ENCODE measurements at regions not wholly inside any gene's neighbourhood (a gene's known extent, or its start where the extent isn't known, plus 50 kb on each side); places are given as distances from the start of the nearest gene placed in this dataset.

DNA sequence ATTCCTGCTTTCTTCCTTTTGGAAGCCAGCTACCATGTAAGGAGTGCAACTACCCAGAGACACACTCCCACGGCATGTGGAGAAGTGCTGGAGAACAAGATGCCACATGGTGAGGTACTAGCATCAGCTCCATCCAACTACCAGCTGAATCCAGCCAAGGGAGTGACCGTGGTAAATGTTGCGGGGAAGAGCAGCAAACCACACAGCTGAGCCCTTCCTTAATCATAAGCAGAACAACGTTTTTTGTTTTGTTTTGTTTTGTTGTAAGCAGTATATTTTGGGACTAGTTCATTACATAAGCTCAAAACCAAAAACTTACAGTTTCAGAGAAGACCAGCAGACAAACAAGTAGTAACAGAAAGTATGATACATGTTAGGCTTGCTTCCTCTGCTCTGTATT is 212.6 kb upstream of the ATP10A start:
- no peak for DNase-seq
- no peak overlapping the region for H3K4me3 Mint-ChIP-seq (ENCODE audit: unreplicated experiment)
- H3K9me3 ChIP-seq = 0 out of 2 replicates have a peak, but pooled peaks cover 5% of the 10 kb centered on the region
- POLR2A ChIA-PET = no interaction called here
- intact Hi-C loops (cut with micrococcal nuclease; ENCODE audit: unreplicated experiment) = no loop called here
- CTCF ChIA-PET = interaction anchor here (0.7 kb wide), 1 partner anchor 132 kb away, joined by 3 read pairs; no protein-coding TSS in a partner anchor
- H3K36me3 Mint-ChIP-seq (ENCODE audit: insufficient read depth, unreplicated experiment) = no peaks in the 10 kb centered on the region
- H3K9me3 Mint-ChIP-seq (ENCODE audit: unreplicated experiment) = peaks cover 24% of the 10 kb centered on the region
- H3K4me1 ChIP-seq = no peaks in the 10 kb centered on the region
- BruUV-seq (replicated peaks) = no TSS peak
- peaks cover 1% of the 10 kb centered on the region for H3K27me3 ChIP-seq (replicated peaks; ENCODE audit: control insufficient read depth, insufficient read depth, low read length)
- peaks cover 4% of the 10 kb centered on the region for H3K27me3 Mint-ChIP-seq (ENCODE audit: insufficient read depth, unreplicated experiment)
- TF ChIP-seq, protein P1, sequence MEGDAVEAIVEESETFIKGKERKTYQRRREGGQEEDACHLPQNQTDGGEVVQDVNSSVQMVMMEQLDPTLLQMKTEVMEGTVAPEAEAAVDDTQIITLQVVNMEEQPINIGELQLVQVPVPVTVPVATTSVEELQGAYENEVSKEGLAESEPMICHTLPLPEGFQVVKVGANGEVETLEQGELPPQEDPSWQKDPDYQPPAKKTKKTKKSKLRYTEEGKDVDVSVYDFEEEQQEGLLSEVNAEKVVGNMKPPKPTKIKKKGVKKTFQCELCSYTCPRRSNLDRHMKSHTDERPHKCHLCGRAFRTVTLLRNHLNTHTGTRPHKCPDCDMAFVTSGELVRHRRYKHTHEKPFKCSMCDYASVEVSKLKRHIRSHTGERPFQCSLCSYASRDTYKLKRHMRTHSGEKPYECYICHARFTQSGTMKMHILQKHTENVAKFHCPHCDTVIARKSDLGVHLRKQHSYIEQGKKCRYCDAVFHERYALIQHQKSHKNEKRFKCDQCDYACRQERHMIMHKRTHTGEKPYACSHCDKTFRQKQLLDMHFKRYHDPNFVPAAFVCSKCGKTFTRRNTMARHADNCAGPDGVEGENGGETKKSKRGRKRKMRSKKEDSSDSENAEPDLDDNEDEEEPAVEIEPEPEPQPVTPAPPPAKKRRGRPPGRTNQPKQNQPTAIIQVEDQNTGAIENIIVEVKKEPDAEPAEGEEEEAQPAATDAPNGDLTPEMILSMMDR (IDR thresholded peaks at IDR 0.05; ENCODE audit: insufficient read depth in 1 of 2, low read depth in 1 of 2, low read length in 1 of 2, severe bottlenecking in 1 of 2, unreplicated experiment in 1 of 2) = no peak
- H3K4me3 ChIP-seq (ENCODE audit: low read depth, low read length) = no peak overlapping the region
- no peaks in the 10 kb centered on the region for H3K4me1 Mint-ChIP-seq (ENCODE audit: low read depth, unreplicated experiment)
- no peak overlapping the region for H3K27ac Mint-ChIP-seq (ENCODE audit: unreplicated experiment)
- H3K36me3 ChIP-seq (ENCODE audit: control insufficient read depth, insufficient read depth, low read length) = no peaks in the 10 kb centered on the region

DNA sequence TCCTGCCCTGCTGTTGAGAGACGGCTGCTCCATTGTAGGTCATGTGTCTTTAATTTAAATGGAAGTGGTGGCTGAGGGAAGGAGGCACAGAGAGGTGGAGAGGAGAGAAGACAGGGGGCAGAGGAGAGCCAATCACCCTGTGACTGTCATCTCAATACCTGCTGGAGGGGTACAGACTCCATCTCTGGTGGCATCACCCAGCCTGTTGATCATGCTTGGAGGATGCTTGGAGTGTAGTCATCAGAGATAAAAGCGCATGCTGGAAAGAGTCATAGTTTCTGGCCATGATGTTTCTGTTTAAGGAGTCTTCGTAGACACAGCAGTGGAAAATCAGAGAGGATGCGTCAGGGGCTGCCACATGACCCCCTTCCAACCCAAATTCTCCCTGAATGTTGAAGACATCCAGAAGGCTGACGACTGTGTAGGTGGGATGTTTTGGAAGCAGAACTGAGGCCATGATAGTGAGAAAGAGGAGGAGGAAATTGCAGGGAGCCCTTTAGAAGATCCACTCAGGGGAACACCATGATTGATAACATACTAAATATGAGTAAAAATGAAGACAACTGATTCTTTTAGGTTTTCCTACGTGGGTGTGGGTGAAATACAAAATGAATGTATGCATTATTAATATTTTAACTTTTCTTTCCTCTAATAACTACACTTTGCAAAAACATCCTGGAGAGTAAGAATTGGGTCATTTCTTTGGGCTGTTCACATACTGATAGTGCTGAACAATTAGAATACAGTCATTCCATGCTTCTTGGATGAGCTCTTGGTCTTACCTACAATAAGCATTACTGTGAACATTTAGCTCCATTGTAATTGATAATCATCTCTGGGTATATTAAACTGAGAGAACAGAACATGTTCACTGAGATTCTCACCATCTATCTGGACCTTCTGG is 210.6 kb upstream of the ATP10A start:
- Histone ChIP-seq H3K4me3 (ENCODE audit: low read depth, low read length) (no peak overlapping the region), H3K36me3 (ENCODE audit: control insufficient read depth, insufficient read depth, low read length) (no peaks in the 10 kb centered on the region), H3K4me1 (no peaks in the 10 kb centered on the region), H3K9me3 (0 out of 2 replicates have a peak, but pooled peaks cover 5% of the 10 kb centered on the region), H3K27me3 (replicated peaks; ENCODE audit: control insufficient read depth, insufficient read depth, low read length) (peaks cover 1% of the 10 kb centered on the region)
- Mint-ChIP-seq H3K36me3 (ENCODE audit: insufficient read depth, unreplicated experiment) (no peaks in the 10 kb centered on the region), H3K4me1 (ENCODE audit: low read depth, unreplicated experiment) (no peaks in the 10 kb centered on the region), H3K27me3 (ENCODE audit: insufficient read depth, unreplicated experiment) (peaks cover 11% of the 10 kb centered on the region), H3K9me3 (ENCODE audit: unreplicated experiment) (peaks cover 24% of the 10 kb centered on the region), H3K27ac (ENCODE audit: unreplicated experiment) (no peak overlapping the region), H3K4me3 (ENCODE audit: unreplicated experiment) (no peak overlapping the region)
- no TSS peak for BruUV-seq (replicated peaks)
- TF ChIP-seq, protein P1 (IDR thresholded peaks at IDR 0.05; ENCODE audit: insufficient read depth in 1 of 2, low read depth in 1 of 2, low read length in 1 of 2, severe bottlenecking in 1 of 2, unreplicated experiment in 1 of 2) = no peak
- POLR2A ChIA-PET = no interaction called here
- CTCF ChIA-PET = no interaction called here
- DNase-seq = no peak
- intact Hi-C loops (cut with micrococcal nuclease; ENCODE audit: unreplicated experiment) = no loop called here

DNA sequence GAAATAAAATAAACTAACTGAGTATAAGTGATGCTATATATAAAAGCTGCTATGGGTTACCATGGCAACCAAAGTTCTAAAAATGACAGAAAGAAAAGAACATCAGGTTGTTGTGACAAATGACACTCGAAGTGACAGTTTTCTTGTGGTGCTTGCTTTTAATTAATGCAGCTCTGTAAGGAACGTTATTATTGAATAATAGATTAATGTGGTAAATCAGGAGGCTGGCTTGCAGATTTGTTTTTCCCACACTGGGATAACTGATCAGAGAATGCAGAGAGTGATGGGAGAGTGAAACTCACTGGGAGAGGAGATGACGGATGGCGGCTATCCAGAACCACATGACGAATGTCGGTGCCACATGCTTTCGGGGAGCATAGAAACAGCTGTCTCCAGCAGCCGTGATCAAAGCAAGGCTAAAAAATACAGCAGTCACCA is 207.0 kb upstream of the ATP10A start:
- BruUV-seq (replicated peaks) = no TSS peak
- no peaks in the 10 kb centered on the region for H3K4me1 ChIP-seq
- H3K27me3 ChIP-seq (replicated peaks; ENCODE audit: control insufficient read depth, insufficient read depth, low read length) = peaks cover 1% of the 10 kb centered on the region
- no peak overlapping the region for H3K4me3 ChIP-seq (ENCODE audit: low read depth, low read length)
- POLR2A ChIA-PET = no interaction called here
- H3K9me3 ChIP-seq = no peaks in the 10 kb centered on the region
- no peaks in the 10 kb centered on the region for H3K36me3 Mint-ChIP-seq (ENCODE audit: insufficient read depth, unreplicated experiment)
- CTCF ChIA-PET = no interaction called here
- H3K4me3 Mint-ChIP-seq (ENCODE audit: unreplicated experiment) = no peak overlapping the region
- H3K36me3 ChIP-seq (ENCODE audit: control insufficient read depth, insufficient read depth, low read length) = no peaks in the 10 kb centered on the region
- no peak for DNase-seq
- no peak overlapping the region for H3K27ac Mint-ChIP-seq (ENCODE audit: unreplicated experiment)
- peaks cover 21% of the 10 kb centered on the region for H3K27me3 Mint-ChIP-seq (ENCODE audit: insufficient read depth, unreplicated experiment)
- H3K9me3 Mint-ChIP-seq (ENCODE audit: unreplicated experiment) = peaks cover 17% of the 10 kb centered on the region
- TF ChIP-seq, protein P1 (IDR thresholded peaks at IDR 0.05; ENCODE audit: insufficient read depth in 1 of 2, low read depth in 1 of 2, low read length in 1 of 2, severe bottlenecking in 1 of 2, unreplicated experiment in 1 of 2) = no peak
- intact Hi-C loops (cut with micrococcal nuclease; ENCODE audit: unreplicated experiment) = no loop called here
- no peaks in the 10 kb centered on the region for H3K4me1 Mint-ChIP-seq (ENCODE audit: low read depth, unreplicated experiment)

Data from Caco-2 (cell line).